HG03460 (cell line): ENCODE measurements at regions not wholly inside any gene's neighbourhood (a gene's known extent, or its start where the extent isn't known, plus 50 kb on each side); places are given as distances from the start of the nearest gene placed in this dataset.

Source experiments
- ATAC-seq: cut with Tn5 transposase; IDR thresholded peaks from one replicate; pipeline ENCODE4 v1.9.1; 2021; ENCODE audit not compliant: unreplicated experiment

GRCh38 chr3:117439812-117440211, 730.2 kb downstream of the TUSC7 start:
- no peak for ATAC-seq

- no peak for ATAC-seq
These were observed 732.3 kb downstream of the TUSC7 start for GRCh38 chr3:117441851-117442250.

- no peak for ATAC-seq
These were observed 733.0 kb downstream of the TUSC7 start for GRCh38 chr3:117442566-117442965.

GRCh38 chr3:117443014-117443413, 733.4 kb downstream of the TUSC7 start:
- no peak for ATAC-seq

GRCh38 chr3:117444175-117444574, 734.6 kb downstream of the TUSC7 start:
- ATAC-seq, result no peak

GRCh38 chr3:117447419-117447818, 737.8 kb downstream of the TUSC7 start:
- no peak for ATAC-seq

- ATAC-seq, result no peak
These were observed 740.4 kb downstream of the TUSC7 start for GRCh38 chr3:117450026-117450425.

- no peak for ATAC-seq
These were observed 744.7 kb downstream of the TUSC7 start for GRCh38 chr3:117454254-117454653.

GRCh38 chr3:117454908-117455307, 745.3 kb downstream of the TUSC7 start:
- ATAC-seq, result no peak

GRCh38 chr3:117455782-117456181, 746.2 kb downstream of the TUSC7 start:
- no peak for ATAC-seq

GRCh38 chr3:117463276-117464115, 753.9 kb downstream of the TUSC7 start:
- no peak for ATAC-seq

- no peak for ATAC-seq
These were observed 762.3 kb downstream of the TUSC7 start for GRCh38 chr3:117471831-117472230.

- ATAC-seq, result no peak
These were observed 764.5 kb downstream of the TUSC7 start for GRCh38 chr3:117473981-117474538.

- no peak for ATAC-seq
These were observed 767.0 kb downstream of the TUSC7 start for GRCh38 chr3:117476572-117476971.

- no peak for ATAC-seq
These were observed 767.7 kb downstream of the TUSC7 start for GRCh38 chr3:117477214-117477755.

GRCh38 chr3:117479095-117479494, 769.5 kb downstream of the TUSC7 start:
- ATAC-seq, result no peak

GRCh38 chr3:117480525-117480924, 770.9 kb downstream of the TUSC7 start:
- no peak for ATAC-seq

- no peak for ATAC-seq
These were observed 771.4 kb downstream of the TUSC7 start for GRCh38 chr3:117480972-117481371.

GRCh38 chr3:117483839-117484238, 774.3 kb downstream of the TUSC7 start:
- no peak for ATAC-seq

GRCh38 chr3:117485841-117486240, 776.3 kb downstream of the TUSC7 start:
- peak; percentile 46 for ATAC-seq

GRCh38 chr3:117486719-117487716, 777.4 kb downstream of the TUSC7 start:
- peak; percentile 75 for ATAC-seq
